Cardiac muscle cell (in vitro differentiated cells and primary cell): ENCODE measurements at regions not wholly inside any gene's neighbourhood (a gene's known extent, or its start where the extent isn't known, plus 50 kb on each side); places are given as distances from the start of the nearest gene placed in this dataset.

Experiments
- DNase-seq, 2 donors: peaks; one replicate each; pipeline versions ENCODE4 v3.0.0 to v3.0.0-alpha.2; 2010 to 2017; ENCODE audit warnings: low read depth in 1 of 2, low spot score in 1 of 2
- H3K27ac ChIP-seq: fragments of 200-600 bp; sonication (generic); 2 replicates; pipeline ENCODE4 v1.5.1; 2016
- H3K27me3 ChIP-seq: fragments of 200-600 bp; sonication (generic); 2 replicates; pipeline ENCODE4 v1.6.0; 2016; ENCODE audit warnings: control low read depth
- H3K36me3 ChIP-seq: fragments of 200-600 bp; sonication (generic); 2 replicates; pipeline ENCODE4 v1.5.1; 2016; ENCODE audit warnings: control low read depth
- H3K4me1 ChIP-seq: fragments of 200-600 bp; sonication (generic); 2 replicates; pipeline ENCODE4 v1.8.1; 2017; ENCODE audit warnings: low read depth, mild to moderate bottlenecking, mixed run types
- H3K4me3 ChIP-seq: fragments of 200-600 bp; sonication (generic); 2 replicates; pipeline ENCODE4 v1.5.1; 2016; ENCODE audit warnings: mild to moderate bottlenecking
- H3K9me3 ChIP-seq: fragments of 200-600 bp; sonication (generic); 2 replicates; pipeline ENCODE4 v1.5.1; 2017; ENCODE audit warnings: low read depth, mild to moderate bottlenecking, control low read depth
- CTCF ChIP-seq: IDR thresholded peaks from 2 replicates; pipeline ENCODE4 v1.5.1; 2012; ENCODE audit warnings: low read depth, mild to moderate bottlenecking, low read length

GRCh38 chr13:111994578-111994977, 72.4 kb upstream of the SOX1 start:
- no peak overlapping the region for H3K4me3 ChIP-seq
- no peak overlapping the region for H3K27ac ChIP-seq
- no peaks in the 10 kb centered on the region for H3K9me3 ChIP-seq
- DNase-seq, result no peak
- peaks cover 45% of the 10 kb centered on the region for H3K27me3 ChIP-seq
- TF ChIP-seq CTCF, result no peak
- no peaks in the 10 kb centered on the region for H3K4me1 ChIP-seq
- H3K36me3 ChIP-seq, result no peaks in the 10 kb centered on the region

DNA sequence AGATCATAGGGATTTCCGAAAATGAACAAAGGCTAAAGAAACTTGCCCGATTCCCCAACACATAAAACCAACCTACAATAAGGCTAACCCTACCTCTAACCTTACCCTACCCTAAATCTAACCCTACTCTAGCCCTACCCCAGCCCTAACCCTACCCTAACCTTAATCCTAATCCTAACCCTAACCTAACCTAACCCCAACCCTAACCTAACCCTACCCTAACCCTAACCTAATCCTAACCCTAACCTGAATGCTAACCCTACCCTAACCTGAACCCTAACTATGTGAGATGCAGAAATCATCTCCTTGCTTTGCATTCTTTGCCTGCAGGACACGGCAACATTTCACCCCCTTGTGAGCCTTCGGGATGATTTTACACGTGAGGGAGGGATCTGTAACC, 67.6 kb upstream of the SOX1 start:
- no peak for DNase-seq
- H3K27ac ChIP-seq, result no peak overlapping the region
- no peak for TF ChIP-seq CTCF
- H3K27me3 ChIP-seq, result peaks cover 69% of the 10 kb centered on the region
- no peaks in the 10 kb centered on the region for H3K4me1 ChIP-seq
- no peak overlapping the region for H3K4me3 ChIP-seq
- H3K9me3 ChIP-seq, result no peaks in the 10 kb centered on the region
- no peaks in the 10 kb centered on the region for H3K36me3 ChIP-seq

DNA sequence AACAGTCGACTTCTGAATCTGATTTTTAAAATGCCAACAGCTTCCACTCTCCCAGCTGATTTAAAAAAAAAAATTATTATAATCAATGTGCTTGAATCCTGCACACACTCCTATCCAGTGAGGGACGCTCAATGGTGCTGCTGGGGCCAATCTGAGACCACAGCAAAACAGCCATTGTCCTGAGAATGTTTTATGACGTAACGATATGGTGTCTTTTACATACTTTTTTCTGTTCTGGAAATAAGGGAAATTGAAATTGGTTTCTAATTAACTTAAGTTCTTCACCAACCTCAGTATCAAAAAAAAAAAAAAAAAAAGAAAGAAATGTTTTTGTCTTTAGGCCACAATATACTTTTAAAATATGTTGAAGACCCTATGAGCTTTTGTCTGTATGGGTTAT, 66.1 kb upstream of the SOX1 start:
- Histone ChIP-seq H3K9me3 (no peaks in the 10 kb centered on the region), H3K27me3 (peaks cover 59% of the 10 kb centered on the region), H3K4me3 (no peak overlapping the region), H3K4me1 (no peaks in the 10 kb centered on the region), H3K27ac (no peak overlapping the region), H3K36me3 (no peaks in the 10 kb centered on the region)
- no peak for DNase-seq
- no peak for TF ChIP-seq CTCF

DNA sequence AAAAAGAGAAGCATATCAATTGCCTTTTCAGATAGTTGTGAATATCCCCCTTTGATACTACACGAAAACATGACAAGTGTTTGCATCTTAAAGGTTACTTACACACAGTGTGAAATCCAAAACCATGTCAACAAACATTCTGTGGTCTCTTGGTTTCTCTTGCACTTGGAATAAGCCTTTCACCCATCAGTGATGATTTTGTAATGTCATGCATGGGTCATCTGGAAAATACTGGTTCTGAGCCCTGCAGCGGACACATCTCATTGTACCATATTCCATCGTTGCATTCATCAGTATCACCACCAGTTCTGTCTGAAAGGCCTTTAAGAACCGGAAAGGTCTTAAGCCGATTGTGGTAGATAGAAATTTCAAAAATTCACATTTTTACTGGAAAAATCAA, 65.4 kb upstream of the SOX1 start:
- no peaks in the 10 kb centered on the region for H3K36me3 ChIP-seq
- H3K27ac ChIP-seq, result no peak overlapping the region
- TF ChIP-seq CTCF, result no peak
- H3K9me3 ChIP-seq, result no peaks in the 10 kb centered on the region
- H3K4me3 ChIP-seq, result no peak overlapping the region
- H3K4me1 ChIP-seq, result no peaks in the 10 kb centered on the region
- H3K27me3 ChIP-seq, result peaks cover 57% of the 10 kb centered on the region
- no peak for DNase-seq

GRCh38 chr13:112003396-112003795, 63.6 kb upstream of the SOX1 start:
- Histone ChIP-seq H3K36me3 (no peaks in the 10 kb centered on the region), H3K27ac (no peak overlapping the region), H3K4me1 (no peaks in the 10 kb centered on the region), H3K27me3 (peaks cover 38% of the 10 kb centered on the region), H3K9me3 (no peaks in the 10 kb centered on the region), H3K4me3 (no peak overlapping the region)
- no peak for DNase-seq
- no peak for TF ChIP-seq CTCF

DNA sequence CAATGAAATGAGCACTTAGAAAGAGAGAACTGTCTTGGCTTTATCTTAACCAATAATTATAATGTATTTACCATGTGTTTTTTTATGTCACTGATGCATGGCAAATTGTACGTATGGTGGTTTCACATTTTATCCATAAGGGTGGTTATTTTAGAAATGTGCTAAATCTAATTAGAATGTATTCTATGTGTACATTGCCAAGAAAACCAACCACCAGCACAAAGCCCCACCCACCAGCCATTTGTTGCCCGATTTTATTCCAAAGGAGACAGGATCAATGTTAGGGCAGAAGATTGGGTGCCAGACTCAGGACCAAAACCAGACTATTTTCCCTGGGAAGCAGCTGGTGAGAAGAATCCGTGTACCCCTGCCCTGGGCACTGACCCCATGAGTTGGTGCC, 63.0 kb upstream of the SOX1 start:
- no peak for TF ChIP-seq CTCF
- Histone ChIP-seq H3K36me3 (no peaks in the 10 kb centered on the region), H3K27ac (no peak overlapping the region), H3K9me3 (no peaks in the 10 kb centered on the region), H3K4me3 (no peak overlapping the region), H3K27me3 (peaks cover 33% of the 10 kb centered on the region), H3K4me1 (no peaks in the 10 kb centered on the region)
- DNase-seq, result no peak
